K562 (cell line): ENCODE measurements at regions not wholly inside any gene's neighbourhood (a gene's known extent, or its start where the extent isn't known, plus 50 kb on each side); places are given as distances from the start of the nearest gene placed in this dataset.
A peak's percentile ranks its signal among the peaks of the same experiment; 100 is the strongest.

Source experiments
- CEBPB ChIP-seq: fragments of 450-650 bp; IDR thresholded peaks from 2 replicates; pipeline ENCODE4 v1.6.1; 2016; ENCODE audit warnings: missing genetic modification characterization, missing compliant biosample characterization
- CREB1 ChIP-seq, 2 experiments: sonication (generic) in 1 of 2; formaldehyde crosslinking in 1 of 2; IDR thresholded peaks; 2 replicates each; pipeline versions ENCODE4 v1.6.1 to v1.8.0; 2012 to 2022; ENCODE audit warnings: inconsistent platforms in 1 of 2, mild to moderate bottlenecking in 1 of 2, missing genetic modification reagents in 1 of 2, moderate library complexity in 1 of 2
- DACH1 ChIP-seq: fragments of 450-650 bp; IDR thresholded peaks from 2 replicates; pipeline ENCODE4 v1.6.1; 2018; ENCODE audit not compliant: partially characterized antibody
- ESRRA ChIP-seq: fragments of 450-650 bp; IDR thresholded peaks from 2 replicates; pipeline ENCODE4 v1.6.1; 2014; ENCODE audit warnings: low read depth, mild to moderate bottlenecking, moderate library complexity, borderline replicate concordance
- ETV5 ChIP-seq: sonication (generic); formaldehyde crosslinking; IDR thresholded peaks from 2 replicates; pipeline ENCODE4 v1.4.0; 2020; ENCODE audit warnings: low read depth, mild to moderate bottlenecking, missing genetic modification reagents
- ETV6 ChIP-seq, 3 experiments: fragments of 150-350 bp in 1 of 3; sonication (generic) in 1 of 3; formaldehyde crosslinking in 1 of 3; IDR thresholded peaks; 2 replicates each; pipeline versions ENCODE4 v1.6.1 to v1.8.0; 2014 to 2022; ENCODE audit warnings: borderline replicate concordance in 2 of 3, low read depth in 2 of 3, antibody characterized with exemption in 1 of 3, low read length in 1 of 3, mild to moderate bottlenecking in 1 of 3, missing genetic modification reagents in 1 of 3
- FOS ChIP-seq: IDR thresholded peaks from 3 replicates; pipeline ENCODE4 v1.6.1; 2011; ENCODE audit not compliant: insufficient read length; ENCODE audit errors: extremely low read depth
- GATA2 ChIP-seq: sonication (generic); formaldehyde crosslinking; IDR thresholded peaks from 2 replicates; pipeline ENCODE4 v1.4.0; 2020; ENCODE audit warnings: mild to moderate bottlenecking, missing genetic modification reagents
- JUNB ChIP-seq: fragments of 450-650 bp; formaldehyde crosslinking; conservative IDR thresholded peaks from 2 replicates; pipeline ENCODE4 v1.4.0; 2020; ENCODE audit warnings: mild to moderate bottlenecking
- MBD2 ChIP-seq: sonication (generic); IDR thresholded peaks from 2 replicates; pipeline ENCODE4 v1.6.1; 2016; ENCODE audit warnings: low read depth, borderline replicate concordance
- MEIS2 ChIP-seq: fragments of 450-650 bp; IDR thresholded peaks from 2 replicates; pipeline ENCODE4 v1.6.1; 2014; ENCODE audit warnings: mild to moderate bottlenecking; ENCODE audit not compliant: partially characterized antibody
- NFE2 ChIP-seq: IDR thresholded peaks from 2 replicates; pipeline ENCODE4 v1.6.1; 2014; ENCODE audit warnings: antibody characterized with exemption, low read depth
- SIN3A ChIP-seq, 2 experiments: fragments of 150-350 bp in 1 of 2; IDR thresholded peaks; 2 replicates each; pipeline ENCODE4 v1.6.1; 2011 to 2016; ENCODE audit warnings: borderline replicate concordance in 2 of 2, low read depth in 2 of 2, low read length in 2 of 2, mild to moderate bottlenecking in 2 of 2, moderate library complexity in 2 of 2; ENCODE audit not compliant: control insufficient read depth in 1 of 2
- SMARCA4 ChIP-seq: fragments of 450-650 bp; IDR thresholded peaks from 2 replicates; pipeline ENCODE4 v1.6.1; 2016
- TAL1 ChIP-seq: fragments of 450-650 bp; IDR thresholded peaks from 2 replicates; pipeline ENCODE4 v1.6.1; 2016; ENCODE audit warnings: mild to moderate bottlenecking
- TBP ChIP-seq: optimal IDR thresholded peaks from 2 replicates; pipeline ENCODE3; 2011; ENCODE audit warnings: low read depth, low read length, improper control_type of control experiment
- TCFL5 ChIP-seq: fragments of 250-450 bp; sonication (Bioruptor Pico); conservative IDR thresholded peaks from 2 replicates; pipeline ENCODE4 v1.6.1; 2021; ENCODE audit warnings: mild to moderate bottlenecking, moderate library complexity, matching md5 sums
- ZBTB33 ChIP-seq: sonication (generic); formaldehyde crosslinking; IDR thresholded peaks from 2 replicates; pipeline ENCODE4 v1.8.1; 2023; ENCODE audit warnings: mild to moderate bottlenecking, missing genetic modification reagents
- ZNF197 ChIP-seq: fragments of 200-800 bp; sonication (Bioruptor generic); IDR thresholded peaks from 2 replicates; pipeline ENCODE4 v1.6.1; 2016; ENCODE audit warnings: low read depth, missing genetic modification characterization, missing compliant biosample characterization
- ZNF239 ChIP-seq: fragments of 250-450 bp; sonication (Bioruptor Pico); IDR thresholded peaks from 2 replicates; pipeline ENCODE4 v1.4.0; 2020; ENCODE audit warnings: mild to moderate bottlenecking
- ZNF431 ChIP-seq: sonication (generic); formaldehyde crosslinking; IDR thresholded peaks from 2 replicates; pipeline ENCODE4 v1.8.0; 2022; ENCODE audit warnings: mild to moderate bottlenecking, missing genetic modification reagents
- ZNF764 ChIP-seq: fragments of 250-450 bp; sonication (Bioruptor Pico); IDR thresholded peaks from 2 replicates; pipeline ENCODE4 v1.4.0; 2020; ENCODE audit warnings: low read depth, mild to moderate bottlenecking, moderate library complexity
- ZNF766 ChIP-seq: fragments of 200-800 bp; sonication (Bioruptor generic); conservative IDR thresholded peaks from 2 replicates; pipeline ENCODE4 v1.6.1; 2016; ENCODE audit warnings: missing genetic modification characterization, missing compliant biosample characterization
- TF ChIP-seq, protein P1 (sequence below): sonication (generic); formaldehyde crosslinking; IDR thresholded peaks from 2 replicates; pipeline ENCODE4 v1.8.1; 2022; ENCODE audit warnings: missing genetic modification reagents
- TF ChIP-seq, protein P2 (sequence below): fragments of 450-650 bp; IDR thresholded peaks from 2 replicates; pipeline ENCODE4 v1.6.1; 2016

DNA sequence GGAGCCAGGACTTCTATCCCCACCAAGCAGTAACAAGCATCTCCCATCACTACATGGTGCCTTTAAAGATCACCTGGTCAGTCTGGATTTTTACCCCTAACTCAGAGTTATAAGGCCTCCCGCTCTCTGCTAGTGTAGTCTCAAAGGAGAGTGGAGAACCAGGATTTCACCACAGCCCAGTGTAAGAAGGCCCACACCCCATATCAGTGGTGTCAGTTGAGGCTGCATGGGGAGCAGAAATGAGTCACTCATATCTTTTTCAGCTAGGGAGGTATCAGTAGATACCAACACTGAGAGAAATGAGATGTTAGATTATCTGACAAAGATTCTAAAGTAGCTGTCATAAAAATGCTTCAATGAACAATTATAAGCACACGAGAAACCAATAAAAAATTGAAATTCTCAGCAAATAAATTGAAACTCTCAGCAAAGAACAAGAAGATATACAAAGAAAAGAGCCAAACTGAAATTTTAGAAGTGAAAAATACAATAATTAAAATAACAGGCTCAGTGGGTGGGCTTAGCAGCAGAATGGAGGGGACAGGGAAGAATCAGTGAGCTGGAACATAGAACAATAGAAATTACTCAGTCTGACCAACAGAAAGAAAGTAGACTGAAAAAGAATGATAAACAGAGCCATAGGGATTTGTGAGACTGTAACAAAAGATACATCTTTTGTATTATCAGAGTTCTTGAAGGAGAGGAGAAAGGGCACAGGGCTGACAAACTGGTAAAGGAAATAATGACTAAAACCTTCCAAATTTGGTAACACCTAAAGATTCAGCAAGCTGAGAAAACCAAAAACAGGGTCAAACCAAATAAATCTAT is 257.7 kb downstream of the ANAPC1 start (continued):
- TF ChIP-seq ZBTB33 (CRISPR knock-in tag) (no peak), CREB1 (IDR thresholded peaks at IDR 0.05) (no peak), CREB1 (CRISPR knock-in tag; IDR thresholded peaks at IDR 0.05) (no peak), NFE2 (peak; percentile 41), ETV5 (no peak), ZNF239 (CRISPR knock-in tag) (no peak), SMARCA4 (peak; percentile 96), DACH1 (peak; percentile 24), FOS (peak; percentile 64), ZNF431 (CRISPR knock-in tag) (no peak), ZNF764 (no peak), CEBPB (tag) (peak; percentile 68), SIN3A (IDR thresholded peaks at IDR 0.05; ENCODE audit: borderline replicate concordance in 2 of 2, control insufficient read depth in 1 of 2, low read depth in 2 of 2, low read length in 2 of 2) (no peak), JUNB (CRISPR knock-in tag) (0 out of 2 replicates have a peak, but pooled peaks have one; percentile 34), MBD2 (0 out of 2 replicates have a peak, but pooled peaks have one; percentile 53), ETV6 (IDR thresholded peaks at IDR 0.05; ENCODE audit: borderline replicate concordance in 1 of 2, low read depth in 2 of 2, low read length in 1 of 2) (no peak), ETV6 (CRISPR knock-in tag; IDR thresholded peaks at IDR 0.05; ENCODE audit: borderline replicate concordance) (no peak), ESRRA (0 out of 2 replicates have a peak, but pooled peaks have one; percentile 15), TCFL5 (CRISPR knock-in tag) (no peak), ZNF197 (CRISPR knock-in tag) (no peak), GATA2 (CRISPR knock-in tag) (peak; percentile 53; the same call in 1 of the 2 replicates), TBP (no peak), TAL1 (peak; percentile 81), MEIS2 (peak; percentile 61), ZNF766 (CRISPR knock-in tag) (0 out of 2 replicates have a peak, but pooled peaks have one; percentile 18)
- TF ChIP-seq, protein P1, sequence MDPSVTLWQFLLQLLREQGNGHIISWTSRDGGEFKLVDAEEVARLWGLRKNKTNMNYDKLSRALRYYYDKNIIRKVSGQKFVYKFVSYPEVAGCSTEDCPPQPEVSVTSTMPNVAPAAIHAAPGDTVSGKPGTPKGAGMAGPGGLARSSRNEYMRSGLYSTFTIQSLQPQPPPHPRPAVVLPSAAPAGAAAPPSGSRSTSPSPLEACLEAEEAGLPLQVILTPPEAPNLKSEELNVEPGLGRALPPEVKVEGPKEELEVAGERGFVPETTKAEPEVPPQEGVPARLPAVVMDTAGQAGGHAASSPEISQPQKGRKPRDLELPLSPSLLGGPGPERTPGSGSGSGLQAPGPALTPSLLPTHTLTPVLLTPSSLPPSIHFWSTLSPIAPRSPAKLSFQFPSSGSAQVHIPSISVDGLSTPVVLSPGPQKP (CRISPR knock-in tag) = no peak
- TF ChIP-seq, protein P2, sequence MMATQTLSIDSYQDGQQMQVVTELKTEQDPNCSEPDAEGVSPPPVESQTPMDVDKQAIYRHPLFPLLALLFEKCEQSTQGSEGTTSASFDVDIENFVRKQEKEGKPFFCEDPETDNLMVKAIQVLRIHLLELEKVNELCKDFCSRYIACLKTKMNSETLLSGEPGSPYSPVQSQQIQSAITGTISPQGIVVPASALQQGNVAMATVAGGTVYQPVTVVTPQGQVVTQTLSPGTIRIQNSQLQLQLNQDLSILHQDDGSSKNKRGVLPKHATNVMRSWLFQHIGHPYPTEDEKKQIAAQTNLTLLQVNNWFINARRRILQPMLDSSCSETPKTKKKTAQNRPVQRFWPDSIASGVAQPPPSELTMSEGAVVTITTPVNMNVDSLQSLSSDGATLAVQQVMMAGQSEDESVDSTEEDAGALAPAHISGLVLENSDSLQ = peak; percentile 56
- TF ChIP-seq, all 486 proteins: peak for 80
